Dermis blood vessel endothelial cell (primary cell): ENCODE measurements at regions not wholly inside any gene's neighbourhood (a gene's known extent, or its start where the extent isn't known, plus 50 kb on each side); places are given as distances from the start of the nearest gene placed in this dataset.

Source experiments
- DNase-seq: peaks from one replicate; pipeline ENCODE4 v3.0.0; 2010

DNA sequence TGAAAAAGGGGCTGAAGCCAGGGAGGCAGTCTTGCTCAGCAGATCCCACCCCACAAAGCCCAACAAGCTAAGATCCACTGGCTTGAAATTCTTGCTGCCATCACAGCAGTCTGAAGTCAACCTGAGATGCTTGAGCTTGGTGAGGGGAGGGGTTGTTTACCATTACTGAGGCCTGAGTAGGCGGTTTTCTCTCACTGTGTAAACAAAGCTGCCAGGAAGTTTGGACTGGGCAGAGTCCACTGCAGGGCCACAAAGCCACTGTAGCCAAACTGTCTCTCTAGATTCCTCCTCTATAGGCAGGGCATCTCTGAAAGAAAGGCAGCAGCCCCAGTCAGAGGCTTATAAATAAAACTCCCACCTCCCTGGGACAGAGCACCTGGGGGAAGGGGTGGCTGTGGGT lies 746.1 kb upstream of the LRRC4C start:
- DNase-seq, result no peak

DNA sequence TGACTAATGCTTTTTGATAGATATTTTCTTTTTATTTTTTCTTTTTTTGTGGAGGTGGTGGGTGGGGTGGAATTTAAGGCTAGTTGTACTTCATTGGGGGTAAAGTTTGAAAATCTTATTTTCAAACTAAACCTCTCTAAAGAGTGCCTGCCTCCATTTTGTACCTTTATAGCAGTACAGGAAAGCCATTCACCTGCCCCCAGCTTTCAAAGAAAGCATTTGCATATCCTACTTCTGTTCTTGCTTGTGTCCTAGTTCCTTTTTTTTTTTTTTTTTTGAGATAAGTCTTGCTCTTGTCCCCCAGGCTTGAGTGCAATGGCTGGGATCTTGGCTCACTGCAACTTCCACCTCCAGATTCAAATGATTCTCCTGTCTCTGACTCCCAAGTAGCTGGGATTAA lies 766.2 kb upstream of the LRRC4C start:
- DNase-seq, result no peak

DNA sequence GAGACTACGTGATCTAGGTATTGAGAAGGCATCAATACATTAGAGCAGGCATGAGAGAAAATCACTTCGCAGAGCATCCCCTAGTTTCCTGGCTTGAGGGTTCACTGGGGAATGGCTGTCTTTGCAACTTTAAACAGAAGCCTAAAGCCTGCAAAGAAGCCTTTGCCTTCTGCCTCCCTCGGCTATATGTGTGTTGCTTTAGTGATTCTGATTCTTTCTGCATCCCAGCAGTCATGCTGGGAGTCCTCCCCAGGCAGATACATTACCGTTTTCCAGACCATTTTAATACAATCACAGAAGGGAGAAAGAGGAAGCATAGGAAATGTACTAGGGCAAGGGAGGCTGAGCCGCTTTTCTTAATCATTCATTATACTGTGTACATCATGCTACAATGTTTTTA lies 773.2 kb upstream of the LRRC4C start:
- DNase-seq, result no peak

DNA sequence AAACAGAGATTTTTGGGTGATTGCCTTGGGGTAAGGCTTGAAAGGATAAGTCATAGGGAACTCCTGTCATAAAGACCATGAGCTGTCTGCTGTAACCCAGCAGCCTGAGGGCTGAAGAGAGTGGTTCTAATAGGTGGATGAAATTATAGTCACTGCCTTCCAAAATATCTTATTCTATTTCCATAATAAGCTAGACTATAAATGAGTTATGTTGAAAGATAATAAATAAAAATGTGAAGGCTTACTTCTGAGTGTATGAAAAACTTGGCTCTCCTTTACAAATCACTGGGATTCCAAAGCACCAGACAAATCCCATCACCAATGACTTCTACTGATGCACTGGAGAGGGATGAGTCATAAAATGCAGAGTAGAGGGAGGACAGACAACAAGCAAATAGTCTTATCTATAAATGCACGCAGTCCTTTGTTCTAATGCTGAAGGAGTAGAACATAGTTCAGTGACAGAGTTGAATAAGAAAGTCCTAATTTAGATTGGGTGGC lies 775.0 kb upstream of the LRRC4C start:
- DNase-seq, result no peak

DNA sequence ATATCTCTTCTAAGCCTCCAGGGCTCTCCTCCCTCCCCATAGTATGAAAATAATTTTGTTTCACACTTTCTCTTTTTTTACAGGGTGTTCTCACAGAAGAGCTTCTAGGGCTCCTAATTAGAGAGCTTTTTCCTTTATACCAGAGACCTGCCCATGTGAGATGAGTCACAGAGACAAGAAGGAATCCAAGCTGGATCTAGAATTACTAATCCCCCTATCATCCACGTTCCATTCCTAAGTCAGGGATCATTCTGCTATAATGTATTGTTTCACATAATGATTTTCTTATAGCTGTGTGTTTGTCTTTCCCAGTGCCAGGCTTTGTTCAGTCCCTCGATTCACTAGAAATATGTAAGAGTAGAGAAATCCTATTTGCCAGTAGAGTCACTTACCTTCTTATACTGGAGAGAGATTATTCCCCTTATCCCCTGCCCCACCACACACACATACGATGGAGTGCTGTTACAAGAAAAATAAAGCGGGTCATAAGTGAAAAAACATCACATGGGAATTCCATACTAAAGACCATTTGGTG lies 778.3 kb upstream of the LRRC4C start:
- DNase-seq, result no peak

DNA sequence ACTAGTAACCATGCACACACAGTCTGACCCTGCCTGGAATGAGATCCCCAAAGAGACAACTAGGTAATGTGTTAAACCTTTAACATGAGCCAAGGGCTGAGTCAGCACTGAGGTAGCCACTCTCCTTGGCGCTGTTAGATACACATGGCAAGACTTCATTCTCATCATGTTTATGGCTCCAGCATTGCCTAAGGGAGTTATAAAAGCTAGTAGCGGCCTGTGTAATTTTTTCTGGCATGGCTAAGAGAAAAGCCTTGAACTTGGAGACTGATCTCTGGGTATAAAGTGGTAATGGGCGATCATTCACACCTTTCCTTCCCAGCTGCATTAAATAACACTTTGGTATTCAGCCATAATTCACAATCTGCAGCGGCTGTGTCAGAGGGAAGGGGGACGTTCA lies 779.7 kb upstream of the LRRC4C start:
- DNase-seq, result no peak

DNA sequence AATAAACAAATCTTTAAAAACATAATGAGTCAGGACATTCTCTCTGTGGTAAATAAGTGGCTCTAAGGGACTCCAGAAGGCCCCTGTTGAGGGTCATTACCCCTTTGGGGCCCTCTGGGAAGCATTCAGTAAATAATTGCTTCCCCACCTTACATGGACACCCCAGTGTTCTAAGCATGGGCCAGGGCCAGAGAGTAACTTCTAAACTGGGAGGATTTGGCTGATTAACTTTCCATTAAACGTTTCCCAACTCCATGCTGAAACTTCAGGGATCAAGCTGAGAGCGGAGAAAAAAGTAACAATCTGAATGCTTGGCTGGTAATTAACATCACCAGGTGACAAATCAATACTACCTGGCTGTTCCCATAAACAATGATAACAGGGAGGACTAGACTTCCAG lies 783.9 kb upstream of the LRRC4C start:
- no peak for DNase-seq

DNA sequence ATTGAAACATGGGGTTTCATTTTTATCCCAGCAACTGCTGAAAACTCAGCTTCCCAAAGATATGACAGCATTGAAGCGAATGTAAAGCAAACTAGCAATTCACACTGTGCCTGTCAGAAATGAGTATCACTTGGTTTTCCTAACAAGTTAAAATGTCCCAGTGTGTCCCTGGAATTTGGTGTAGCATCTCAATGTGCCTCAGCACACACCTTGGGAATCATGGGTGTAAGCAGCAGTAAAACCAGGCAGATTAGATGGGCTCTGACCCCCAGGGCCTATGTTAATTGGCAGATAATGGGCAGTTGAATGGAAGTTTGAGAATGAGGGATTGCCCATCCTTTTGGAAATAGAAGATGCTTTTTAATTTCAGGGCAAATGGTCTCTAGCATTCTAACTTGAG lies 784.9 kb upstream of the LRRC4C start:
- DNase-seq, result no peak

DNA sequence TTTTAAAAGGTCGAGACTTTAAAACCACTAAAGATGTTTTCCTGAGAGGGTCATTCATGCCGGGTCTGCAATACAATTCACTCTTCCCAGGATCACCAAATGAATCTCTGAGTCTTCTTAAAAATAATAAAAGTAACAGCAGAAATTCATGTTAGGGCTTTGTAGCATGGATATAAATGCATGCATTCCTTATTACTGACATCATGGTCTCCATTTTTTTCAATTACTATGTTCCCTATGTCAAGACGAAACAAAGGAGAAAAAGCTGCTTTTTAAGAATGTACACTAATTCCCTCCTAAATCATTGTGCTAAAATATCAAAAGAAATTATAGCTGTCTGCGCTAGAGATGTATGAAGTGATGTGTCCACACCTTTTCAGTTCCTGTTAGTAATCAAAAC lies 789.9 kb upstream of the LRRC4C start:
- DNase-seq, result no peak

DNA sequence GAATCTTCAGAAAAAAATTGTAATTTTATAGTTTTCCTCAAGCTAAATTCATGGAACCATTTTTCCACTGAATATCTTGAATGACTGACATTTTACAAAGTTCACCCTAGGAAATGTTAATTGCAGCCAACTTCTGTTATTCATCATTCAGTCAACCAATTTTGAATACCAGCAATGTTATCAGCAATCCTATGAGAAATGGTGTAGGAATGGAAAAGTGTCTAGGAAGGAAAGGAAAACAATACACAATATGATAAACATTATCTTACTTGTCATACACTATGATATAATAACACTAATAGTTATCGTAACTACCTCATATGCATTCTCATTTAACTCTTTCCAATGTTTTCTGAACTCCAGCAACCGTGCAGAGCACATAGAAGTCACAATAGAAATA lies 790.5 kb upstream of the LRRC4C start:
- no peak for DNase-seq

DNA sequence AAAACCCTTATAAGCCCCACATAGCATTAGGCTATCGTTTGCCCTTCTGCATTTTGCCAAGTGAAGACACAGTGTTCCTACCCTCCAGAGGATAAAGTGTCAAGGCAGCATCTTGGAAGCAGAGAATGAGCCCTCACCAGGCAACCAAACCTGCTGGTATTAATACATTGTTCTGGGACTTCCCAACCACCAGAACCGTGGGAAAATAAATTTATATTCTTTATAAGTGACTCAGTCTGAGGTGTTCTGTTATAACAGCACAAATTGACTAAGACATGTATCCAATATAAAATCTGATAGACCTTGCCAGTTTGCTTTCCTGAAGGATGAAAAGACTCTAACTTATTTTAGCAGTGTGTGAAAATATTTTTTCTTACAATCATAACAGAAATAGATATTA lies 792.5 kb upstream of the LRRC4C start:
- no peak for DNase-seq

DNA sequence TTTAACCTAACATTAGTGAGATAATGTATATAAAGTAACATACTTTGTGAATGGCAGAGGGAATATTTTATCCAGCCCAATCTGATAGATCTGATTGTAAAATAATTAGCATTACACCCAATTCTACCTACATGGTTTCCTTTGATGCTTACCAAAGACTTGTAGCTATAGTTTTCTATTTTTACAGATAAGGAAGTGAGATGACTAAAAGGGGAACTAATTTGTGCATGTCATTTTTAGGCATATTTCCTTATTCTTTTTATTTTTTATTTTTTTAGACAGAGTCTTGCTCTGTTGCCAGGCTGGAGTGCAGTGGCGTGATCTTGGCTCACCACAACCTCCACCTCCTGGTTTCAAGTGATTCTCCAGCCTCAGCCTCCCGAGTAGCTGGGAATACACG lies 793.7 kb upstream of the LRRC4C start:
- no peak for DNase-seq

DNA sequence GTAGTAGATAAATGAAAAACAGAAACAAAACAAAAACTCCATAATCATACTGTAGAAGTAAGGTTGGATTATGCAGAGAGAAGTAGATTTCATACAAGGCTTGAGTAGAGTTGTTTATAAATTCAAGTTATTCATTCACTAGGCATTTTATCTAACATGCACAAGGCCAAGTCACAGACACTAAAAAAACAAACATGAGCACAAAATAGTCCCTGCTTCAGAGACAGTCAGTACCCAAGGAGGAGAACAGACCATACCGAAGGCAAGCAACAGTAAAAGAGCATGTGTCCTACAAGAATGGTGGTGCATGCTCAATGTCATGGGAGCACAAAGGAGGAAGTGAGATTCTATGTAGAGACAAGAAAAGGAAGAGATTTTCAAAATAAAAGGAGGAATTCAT lies 796.5 kb upstream of the LRRC4C start:
- DNase-seq, result no peak

DNA sequence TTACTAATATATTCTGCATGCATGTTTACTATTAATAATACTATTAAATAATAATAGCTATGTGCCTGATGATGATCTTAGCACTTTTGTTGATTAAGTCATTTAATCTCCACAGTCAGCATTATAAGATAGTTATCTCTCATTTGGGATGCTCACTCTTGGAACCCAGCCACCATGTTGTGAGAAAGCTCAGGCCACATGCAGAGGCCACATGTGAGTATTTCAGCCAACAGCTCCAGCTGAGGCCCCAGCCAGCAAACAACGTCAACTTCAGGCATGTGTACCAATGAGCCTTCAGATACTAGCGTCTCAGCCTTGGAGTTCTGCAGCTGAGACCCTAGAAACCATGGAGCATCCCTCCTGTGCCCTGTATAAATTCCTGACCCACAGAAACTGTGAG lies 798.1 kb upstream of the LRRC4C start:
- no peak for DNase-seq

DNA sequence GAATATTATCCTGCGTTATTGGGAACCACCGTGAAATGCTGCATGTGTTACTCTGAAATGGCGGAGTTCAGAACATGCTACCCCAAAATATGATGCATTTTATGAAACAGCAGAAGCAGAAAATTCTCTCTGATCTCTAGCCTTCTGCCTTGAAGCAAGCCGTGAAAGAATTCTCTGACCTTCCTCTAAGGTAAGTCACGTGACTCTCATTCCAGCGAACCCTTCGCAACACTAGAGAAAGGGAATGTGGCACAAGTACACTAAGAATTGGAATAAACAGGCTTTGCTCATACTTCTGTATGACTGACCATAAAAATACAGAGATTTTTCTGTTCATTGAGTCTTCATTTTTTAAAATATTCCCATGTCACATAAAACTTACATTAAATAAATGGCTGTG lies 805.6 kb upstream of the LRRC4C start:
- no peak for DNase-seq

DNA sequence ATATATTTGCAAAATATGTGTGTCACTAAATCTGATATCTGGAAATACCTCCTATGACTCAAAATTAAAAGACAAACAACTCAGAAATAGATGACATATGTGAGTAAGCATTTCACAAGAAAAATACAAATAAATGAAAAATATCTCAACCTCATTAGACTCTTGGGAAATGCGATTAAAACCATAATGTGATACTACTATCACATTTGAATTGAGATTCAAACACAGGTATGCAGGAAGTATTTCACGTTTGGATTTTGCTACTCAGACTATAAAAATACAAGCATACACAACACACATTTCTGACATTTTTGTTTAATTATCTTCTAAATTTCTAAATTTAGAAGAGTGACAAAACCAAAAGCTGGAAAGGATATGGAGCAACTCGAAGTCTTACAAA lies 811.9 kb upstream of the LRRC4C start:
- DNase-seq, result no peak

DNA sequence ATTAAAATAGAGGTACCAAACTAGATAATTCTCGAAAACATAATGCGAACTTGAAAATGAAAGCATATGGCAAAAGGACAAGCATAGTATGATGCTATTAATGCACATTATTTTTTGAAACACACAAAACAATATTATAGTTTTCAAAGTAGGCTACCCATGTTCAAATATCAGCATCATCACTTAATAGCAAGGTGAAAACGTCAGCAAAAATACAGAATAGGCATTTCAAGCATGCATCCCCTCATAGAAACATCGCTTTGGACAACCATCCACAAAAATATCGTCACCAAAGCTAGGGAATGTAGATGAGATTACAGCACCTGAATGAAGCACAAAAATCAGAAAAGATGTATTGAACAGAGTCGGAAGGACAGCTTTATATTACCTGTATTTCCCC lies 814.5 kb upstream of the LRRC4C start:
- DNase-seq, result no peak

DNA sequence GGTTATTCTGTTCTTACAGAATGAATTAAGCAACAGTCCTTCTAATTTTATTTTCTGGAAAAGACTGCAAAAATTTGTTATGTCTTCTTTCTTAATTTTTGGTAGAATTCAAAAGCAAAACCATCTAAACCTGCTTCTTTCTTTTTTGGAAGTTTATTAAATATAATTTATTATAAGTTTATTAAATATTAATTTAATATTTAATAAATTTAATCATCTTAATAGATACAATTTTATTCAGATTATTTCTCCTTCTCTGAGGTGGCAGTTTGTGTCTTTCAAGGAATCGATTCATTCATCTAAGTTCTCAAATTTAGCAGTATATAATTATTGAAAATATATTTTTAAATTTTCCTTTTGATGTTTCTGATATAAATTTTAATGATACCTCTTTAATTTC lies 837.5 kb upstream of the LRRC4C start:
- no peak for DNase-seq

DNA sequence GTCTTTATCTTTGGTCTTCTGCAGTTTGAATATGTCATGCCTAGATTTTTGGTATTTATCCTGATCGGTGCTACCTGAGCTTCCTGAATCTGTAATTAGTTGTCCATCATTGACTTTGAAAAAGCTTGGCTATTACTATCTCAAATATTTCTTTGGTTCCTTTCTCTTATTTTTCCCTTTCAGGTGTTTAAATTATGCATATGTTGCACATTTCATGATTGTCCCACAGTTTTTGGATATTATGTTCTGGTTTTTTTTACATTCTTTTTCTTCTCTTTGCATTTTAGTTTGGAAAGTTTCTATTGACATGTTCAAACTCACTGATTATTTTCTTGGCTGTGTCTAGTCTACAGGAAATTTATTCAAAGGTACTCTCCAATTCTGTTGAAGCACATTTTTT lies 840.3 kb upstream of the LRRC4C start:
- DNase-seq, result no peak

DNA sequence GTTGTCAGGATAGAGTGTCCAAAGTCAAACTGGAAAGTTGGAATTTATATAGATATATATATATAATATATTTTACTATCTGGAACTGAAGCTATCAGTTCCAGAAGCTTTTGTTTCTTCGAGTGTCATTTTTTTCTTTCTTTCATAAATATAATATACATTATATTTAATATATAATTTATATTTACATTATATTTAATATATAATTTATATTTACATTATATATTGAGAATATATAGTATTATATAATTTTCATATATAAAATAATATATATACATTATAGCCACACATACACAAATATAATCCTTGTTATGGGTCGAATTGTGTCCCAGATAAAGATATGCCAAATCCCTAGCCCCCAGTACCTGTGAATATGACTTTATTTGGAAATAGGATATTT lies 842.3 kb upstream of the LRRC4C start:
- DNase-seq, result no peak

DNA sequence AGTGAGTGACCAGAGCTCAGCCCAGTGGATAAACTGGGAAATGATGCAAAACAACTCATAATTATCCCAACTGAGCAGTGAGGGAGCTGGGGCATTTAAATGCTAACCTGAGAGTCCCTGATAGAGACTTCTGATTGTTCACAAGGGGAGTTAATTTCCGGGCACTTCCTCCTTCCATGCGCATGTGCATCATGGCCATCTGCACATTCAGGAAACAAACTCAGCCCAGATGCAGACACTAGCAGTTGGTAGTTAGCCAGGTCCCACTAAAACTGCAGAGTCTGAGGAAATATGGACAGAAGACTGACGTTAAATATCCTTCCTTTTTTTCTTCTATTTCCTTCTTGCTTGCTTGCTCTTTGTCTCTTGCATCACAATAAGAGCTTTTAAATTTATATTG lies 852.1 kb upstream of the LRRC4C start:
- DNase-seq, result no peak

DNA sequence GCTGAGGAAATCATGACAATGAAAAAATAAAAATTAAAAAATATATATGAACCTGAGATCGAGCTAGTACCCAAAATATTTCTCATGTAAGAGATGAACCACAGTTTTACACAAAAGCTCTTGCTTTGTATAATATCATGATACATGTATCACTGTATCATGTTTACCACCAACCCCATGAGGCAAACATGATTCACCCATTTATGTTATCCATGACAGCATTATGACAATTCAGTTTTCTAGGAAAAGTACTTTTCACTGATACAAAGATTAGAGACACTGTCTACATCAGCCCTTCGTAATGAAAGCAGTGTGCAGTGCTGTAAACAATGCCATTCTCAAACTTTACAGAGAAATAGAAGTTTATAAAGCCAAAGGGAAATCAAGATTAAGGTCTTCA lies 852.5 kb upstream of the LRRC4C start:
- DNase-seq, result no peak

DNA sequence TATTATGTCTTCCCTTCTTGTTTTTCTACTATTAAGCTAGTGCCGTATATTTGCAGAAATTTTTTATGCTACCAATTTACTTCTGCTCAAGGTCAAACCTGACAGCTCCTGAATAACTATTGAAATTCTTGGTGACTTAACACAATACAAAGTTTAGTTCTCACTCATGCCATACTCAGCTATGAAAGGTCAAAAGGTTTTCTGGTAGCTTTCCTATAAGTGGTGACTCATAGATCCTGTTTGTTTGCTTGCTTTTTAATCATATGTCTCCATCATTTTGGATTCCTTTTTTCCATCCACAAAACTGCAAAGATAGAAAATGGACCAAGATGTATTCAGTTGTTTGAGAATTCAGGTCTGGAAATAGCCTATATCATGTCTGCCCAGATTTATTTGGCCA lies 855.8 kb upstream of the LRRC4C start:
- DNase-seq, result no peak

DNA sequence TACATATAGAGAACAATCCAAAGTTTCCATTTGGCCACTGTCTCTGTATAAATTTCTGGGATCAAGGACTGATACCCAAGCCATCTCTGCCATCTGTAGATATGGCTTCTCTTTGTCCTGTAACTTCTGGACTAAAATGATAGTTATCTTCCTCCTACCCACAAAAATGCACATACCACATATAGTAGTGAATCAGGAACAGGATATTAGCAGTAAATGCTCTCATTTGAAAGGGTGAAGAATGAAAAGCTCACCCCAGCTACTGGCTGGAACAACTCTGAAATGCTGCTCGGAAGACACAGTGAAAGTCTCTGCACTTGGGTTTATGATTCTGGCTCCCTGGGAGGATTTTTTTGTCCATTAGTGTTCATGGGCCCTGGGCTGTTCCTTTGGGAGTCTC lies 856.4 kb upstream of the LRRC4C start:
- no peak for DNase-seq

DNA sequence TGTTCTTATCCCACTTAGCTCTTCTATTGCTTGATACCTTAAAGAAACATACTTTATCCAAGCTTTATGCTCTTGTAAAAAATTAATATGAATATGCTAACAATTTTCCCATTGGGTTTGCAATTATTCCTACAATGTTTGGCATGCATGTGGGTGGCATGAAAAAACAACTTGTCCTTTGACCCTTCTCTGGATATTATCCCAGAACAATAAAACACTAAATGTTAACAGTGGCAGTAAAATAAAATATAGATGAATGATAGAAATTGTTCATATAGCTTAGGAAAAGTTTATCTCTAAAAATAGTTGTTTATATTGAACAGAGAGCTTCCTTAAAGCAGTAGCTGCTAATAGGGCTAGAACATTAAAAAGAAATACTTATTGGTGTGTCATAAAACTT lies 860.5 kb upstream of the LRRC4C start:
- no peak for DNase-seq
